ENCODE measurements at regions not wholly inside any gene's neighbourhood (a gene's known extent, or its start where the extent isn't known, plus 50 kb on each side); places are given as distances from the start of the nearest gene placed in this dataset.

DNA sequence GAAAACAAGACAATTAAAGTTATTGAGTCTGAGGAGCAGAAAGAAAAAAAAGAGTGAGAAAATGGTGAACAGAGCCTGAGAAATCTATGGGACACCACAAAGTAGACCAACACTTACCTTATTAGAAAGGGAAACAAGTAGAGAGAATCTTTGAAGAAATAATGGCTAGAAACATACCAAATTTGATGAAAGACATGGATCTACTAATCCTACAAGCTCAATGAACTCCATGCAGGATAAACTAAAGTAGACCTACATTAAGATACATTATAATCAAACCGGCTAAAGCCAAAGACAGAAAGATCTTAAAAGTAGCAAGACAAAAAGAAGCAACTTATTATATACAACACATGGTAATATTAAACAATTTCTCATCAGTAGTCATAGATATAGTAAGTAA is 782.3 kb upstream of the GHITM start:
- DNase-seq (ENCODE audit: low read depth in 2 of 2), result no peak

DNA sequence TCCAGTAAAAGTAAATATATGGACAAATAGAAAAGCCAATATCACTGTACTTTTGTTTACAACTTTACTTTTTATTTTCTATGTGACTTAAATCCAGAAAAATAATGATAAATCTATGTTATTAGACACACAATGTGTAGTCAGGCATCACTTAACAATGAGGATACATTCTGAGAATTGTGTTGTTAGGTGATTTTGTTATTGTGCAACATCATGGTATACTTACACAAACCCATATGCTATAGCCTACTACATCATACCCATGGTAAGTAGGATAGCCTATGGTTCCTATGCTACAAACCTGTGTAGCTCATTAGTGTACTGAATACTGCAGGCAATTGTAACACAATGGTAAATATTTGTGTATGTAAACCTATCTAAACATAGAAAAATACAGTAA is 781.7 kb upstream of the GHITM start:
- no peak for DNase-seq (ENCODE audit: low read depth in 2 of 2)

DNA sequence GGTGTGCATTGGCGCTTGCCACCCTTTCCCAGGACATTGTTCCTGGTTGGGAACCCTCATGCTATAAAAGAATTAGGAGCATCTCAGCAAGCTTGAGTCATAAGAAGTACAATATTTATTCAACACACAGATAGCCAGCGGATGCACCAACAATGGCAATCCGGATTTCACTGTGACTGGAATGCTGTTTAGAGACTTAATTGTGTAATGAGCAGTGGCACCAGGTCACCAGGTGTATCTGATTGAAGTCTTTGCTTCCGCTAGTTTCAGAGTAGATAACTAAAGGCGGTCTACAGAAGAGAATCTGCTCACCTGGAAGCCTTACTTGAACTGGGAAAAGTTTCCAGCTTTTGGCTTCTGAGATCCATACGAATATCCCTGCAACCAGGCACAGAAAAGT is 772.3 kb upstream of the GHITM start:
- no peak for DNase-seq (ENCODE audit: low read depth in 2 of 2)

DNA sequence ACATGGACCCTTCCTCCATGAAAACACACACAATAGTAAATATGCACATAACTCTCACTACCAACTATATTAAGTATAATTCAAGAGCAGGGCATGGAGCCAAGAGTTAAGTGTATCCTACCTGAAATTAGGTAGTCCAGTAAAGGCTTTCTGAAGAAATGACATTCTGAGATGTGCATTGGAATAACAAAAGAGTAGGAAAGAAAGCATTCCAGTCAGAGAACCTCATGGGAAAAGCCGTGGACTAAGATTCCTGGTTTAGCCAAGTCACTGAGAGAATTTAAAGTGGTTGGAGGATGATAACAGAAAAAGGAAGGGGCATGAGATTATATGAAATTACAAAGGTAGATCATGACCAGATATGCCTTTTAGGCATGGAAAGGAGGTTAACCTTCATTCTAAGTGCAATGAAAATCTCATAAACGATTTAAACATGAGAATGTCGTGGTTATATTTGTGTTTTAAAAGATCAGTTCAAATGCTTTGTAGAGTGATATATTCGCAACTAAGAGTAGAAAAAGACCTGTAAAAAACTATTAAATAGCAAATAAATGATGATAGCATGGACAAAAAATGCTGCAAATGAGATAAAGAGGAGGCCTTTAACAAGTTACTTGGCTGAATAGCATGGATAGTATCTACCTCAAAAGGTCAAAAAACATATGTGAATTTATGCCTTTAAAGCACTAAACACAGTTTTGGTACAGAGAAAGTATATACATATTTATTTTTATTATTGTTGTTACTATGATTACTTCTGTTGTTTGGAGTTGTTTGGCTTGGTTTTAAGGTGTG is 767.4 kb upstream of the GHITM start:
- no peak for DNase-seq (ENCODE audit: low read depth in 2 of 2)

DNA sequence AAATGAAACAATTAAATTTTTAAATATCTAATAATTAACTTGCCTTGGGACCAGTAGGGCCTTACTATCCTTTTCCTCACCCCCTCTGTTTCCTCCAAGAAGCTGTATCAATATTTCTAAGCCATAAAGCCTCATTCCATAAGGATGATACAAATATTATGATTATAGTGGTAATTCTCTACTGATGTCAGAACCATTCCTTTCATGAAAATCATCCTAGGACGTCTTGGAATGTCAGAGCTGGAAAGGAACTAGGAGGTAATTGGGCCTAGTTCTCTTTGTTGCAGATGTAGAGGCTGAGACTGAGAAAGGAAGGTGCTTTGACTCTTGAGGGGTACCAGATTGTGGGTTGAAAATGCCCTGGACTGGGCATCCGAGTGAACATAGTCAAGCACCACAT is 766.7 kb upstream of the GHITM start:
- DNase-seq (ENCODE audit: low read depth in 2 of 2), result no peak

DNA sequence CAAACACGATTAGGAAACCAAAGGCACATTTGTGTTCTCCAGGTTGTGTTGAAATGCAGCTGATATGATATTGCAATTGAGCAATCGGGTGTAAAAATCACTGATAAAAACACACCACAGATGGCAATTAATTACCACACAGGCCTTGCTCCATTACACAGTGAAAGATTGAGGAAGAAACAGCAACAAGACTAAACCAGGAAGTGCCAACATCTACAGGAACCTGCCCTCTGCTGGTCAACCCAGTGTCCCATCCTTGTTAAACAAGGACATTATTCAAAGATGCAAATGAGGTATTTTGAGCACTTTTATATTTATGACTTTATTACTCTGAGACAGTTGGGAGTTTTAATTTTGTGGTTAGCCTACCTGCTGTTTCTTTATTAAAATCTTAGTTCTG is 765.6 kb upstream of the GHITM start:
- DNase-seq (ENCODE audit: low read depth in 2 of 2), result no peak

DNA sequence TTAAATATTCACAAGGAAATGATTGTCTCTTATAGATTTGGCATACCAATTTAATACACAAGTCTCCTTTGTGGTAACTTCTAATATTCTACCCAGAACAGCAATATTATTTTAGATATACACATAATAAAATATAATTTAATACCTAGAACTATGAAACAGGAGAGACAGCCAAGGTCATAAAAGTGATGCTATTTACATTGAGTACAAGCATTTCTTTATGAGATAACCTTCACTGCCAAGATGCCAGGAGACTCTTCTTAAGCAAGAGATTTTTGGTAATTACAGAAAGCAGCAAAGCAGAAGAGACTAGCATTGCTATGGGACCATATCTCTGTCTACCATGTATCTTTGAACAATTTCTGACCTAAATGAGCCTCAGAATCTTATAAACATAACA is 764.6 kb upstream of the GHITM start:
- no peak for DNase-seq (ENCODE audit: low read depth in 2 of 2)

DNA sequence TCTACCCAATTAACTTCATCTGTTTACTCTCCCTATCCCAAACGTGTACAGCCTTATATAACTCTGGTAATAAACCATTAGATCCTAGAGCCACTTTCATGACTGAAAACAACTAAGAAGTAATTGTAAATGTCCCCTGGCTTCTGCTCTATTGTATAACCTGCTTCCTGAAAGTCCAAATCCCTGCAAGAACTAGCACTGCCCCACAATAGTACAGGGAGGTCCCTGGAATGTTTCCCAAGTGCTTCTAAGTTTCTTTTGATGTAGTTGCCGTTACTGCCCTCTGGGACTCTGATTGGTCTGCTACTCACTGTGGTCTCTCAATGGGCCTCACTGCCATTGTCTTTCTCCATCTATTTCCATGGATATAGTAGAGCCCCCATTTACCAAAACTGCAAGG is 764.0 kb upstream of the GHITM start:
- no peak for DNase-seq (ENCODE audit: low read depth in 2 of 2)

DNA sequence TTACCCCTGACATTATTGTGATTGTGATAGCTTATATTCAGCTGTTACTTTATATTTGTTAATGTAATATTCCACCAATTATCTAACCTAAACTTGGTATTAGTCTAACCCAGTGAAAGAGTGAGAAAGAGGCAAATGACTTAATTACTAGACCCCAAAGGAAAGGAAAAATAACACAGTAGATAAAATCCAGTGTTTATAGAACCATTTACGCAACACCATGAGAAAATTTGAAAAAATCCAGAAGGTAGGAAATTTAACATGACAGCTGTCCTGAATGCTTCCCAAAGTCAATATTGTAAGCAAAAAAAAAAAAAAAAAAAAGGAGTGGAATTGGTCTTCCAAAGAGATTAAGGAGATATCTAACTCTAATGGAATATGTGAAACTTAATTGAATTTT is 741.5 kb upstream of the GHITM start:
- DNase-seq (ENCODE audit: low read depth in 2 of 2), result no peak

DNA sequence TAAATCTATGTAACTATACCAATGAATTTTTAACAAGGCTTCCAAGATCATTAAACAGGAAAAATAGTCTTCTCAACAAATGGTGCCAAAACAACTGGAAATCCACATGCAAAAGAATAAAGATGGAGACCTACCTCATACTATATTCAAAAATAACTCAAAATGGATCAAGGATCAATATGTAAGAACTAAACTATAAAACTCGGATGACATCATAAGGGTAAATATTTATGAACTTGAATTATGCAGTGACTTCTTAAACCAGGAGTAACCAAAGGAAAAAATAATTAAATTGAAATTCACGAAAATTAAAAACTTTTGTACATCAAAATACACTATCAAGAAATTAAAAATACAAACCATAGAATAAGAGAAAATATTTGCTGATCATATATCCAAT is 728.7 kb upstream of the GHITM start:
- no peak for DNase-seq (ENCODE audit: low read depth in 2 of 2)

DNA sequence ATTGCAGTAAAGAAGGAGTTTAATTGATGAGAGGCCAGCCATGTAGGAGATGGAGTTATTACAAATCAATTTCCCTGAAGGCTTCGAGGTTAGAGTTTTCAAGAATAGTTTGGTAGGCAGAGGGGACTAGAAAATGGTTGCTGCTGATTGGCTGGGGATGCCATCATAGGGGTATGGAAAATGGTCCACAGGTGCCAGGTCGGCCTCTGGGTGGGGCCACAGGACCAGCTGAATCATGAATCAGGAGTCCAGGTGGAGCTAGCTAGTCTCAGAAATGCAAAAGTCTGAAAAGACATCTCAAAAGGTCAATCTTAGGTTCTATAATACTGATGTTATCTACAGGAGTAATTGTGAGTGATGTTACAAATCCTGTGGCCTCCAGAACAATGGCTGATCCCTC is 714.0 kb upstream of the GHITM start:
- DNase-seq (ENCODE audit: low read depth in 2 of 2), result no peak

DNA sequence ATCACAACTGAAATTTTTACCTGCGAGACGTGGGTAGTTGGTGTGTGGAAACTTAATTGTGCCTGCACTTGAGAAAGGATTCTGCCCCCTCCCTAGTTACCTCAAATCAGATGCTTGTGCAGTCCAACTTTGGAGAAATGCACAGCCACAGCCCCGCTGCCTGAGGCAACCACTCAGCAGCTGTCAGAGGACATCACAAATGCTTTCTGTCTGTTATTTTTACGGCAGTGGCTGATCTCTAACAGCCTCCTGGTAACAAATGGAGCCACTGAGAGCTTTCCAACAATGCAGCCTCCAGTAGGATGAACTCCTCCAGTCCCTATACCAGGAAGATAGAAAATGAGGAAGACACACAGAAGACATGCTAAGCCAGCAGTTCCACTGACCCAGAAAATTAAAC is 712.2 kb upstream of the GHITM start:
- no peak for DNase-seq (ENCODE audit: low read depth in 2 of 2)

DNA sequence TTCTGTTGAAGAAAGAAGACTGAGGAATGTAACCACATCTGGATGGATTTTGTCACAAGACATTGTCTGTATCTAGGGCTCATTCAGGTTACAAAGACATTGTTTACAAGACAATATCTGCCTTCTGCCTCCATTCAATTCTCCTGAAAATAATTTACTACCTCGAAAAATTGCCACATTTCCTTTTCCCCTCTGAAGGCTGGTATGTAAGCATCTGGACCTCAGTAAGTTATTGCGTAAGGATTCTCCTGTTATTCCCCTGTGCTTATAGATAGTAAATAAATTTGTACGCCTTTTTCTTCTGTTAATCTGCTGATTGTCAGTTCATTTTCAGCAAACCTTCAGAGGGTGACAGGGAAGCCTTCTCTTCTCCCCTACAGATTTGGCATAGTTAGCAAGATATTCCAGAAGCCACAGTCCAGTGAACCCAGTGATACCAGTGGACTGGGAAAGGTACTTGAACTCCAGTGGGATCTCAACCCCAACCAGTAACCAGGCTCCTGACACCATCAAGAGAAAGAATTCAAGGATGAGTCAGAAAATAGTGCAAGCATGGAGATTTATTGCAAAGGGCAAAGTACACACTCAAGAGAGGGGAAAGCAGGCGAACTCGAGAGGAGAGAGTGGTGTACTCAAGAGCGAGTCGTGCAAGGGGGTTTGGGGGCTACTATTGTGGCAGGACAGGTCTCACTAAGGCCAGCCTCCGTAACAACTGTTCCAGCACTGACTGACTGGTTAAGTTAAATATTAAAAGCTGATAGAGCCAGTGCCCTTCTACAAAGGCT is 706.9 kb upstream of the GHITM start:
- DNase-seq (ENCODE audit: low read depth in 2 of 2), result no peak

DNA sequence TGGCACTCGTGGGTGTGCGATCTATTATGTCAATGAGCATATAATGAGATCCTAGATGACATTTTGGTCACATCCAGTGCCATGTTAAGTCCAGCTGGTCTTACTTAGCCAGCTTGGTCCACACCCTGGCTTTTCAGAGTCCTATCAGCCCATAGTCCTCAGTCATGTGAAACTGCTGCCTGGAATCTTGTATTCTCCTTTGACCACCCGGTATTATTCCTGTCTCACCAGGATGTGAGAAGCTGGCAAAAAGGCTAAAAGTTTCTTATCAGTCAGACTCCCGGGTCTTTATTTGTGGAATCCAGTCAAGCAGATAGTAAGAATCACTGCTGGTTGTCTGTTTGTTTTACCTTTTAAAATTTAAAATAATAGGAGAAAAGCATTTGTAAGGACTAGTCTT is 705.6 kb upstream of the GHITM start:
- no peak for DNase-seq (ENCODE audit: low read depth in 2 of 2)

DNA sequence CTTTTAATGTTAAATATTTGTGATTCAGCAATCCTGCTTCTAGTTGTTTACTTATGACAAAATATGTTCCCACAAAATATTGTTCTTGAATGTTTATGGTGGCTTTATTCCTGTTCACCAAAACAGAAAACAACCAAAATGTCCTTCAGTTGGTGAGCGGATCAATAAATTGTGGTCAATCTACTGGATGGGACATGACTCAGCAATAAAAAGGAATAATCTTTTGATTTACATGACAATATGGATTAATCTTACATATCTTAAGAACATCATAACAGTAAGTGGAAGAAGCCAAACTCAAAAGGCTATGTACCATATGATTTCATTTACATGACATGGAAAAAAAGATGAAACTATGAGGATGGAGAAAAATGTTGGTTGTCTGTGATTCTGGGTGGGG is 691.3 kb upstream of the GHITM start:
- no peak for DNase-seq (ENCODE audit: low read depth in 2 of 2)

DNA sequence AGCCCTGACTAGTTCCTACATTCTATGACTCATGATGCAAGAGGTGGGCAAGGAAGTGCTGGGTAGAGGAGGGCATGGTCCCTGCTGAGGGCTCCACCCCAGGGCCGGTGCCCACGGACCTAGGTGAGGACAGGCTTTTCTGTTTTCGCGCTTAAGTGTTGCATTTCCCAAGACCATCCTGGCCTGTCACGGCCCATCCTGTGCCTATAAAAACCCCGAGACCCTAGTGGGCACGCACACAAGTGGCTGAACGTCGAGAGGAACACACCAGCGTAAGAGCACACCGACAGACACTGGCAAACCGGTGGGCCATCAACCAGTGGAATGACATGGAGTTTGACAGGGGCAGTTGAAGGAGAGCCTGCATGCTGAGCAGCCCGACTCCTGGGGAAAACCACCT is 680.7 kb upstream of the GHITM start:
- no peak for DNase-seq (ENCODE audit: low read depth in 2 of 2)

DNA sequence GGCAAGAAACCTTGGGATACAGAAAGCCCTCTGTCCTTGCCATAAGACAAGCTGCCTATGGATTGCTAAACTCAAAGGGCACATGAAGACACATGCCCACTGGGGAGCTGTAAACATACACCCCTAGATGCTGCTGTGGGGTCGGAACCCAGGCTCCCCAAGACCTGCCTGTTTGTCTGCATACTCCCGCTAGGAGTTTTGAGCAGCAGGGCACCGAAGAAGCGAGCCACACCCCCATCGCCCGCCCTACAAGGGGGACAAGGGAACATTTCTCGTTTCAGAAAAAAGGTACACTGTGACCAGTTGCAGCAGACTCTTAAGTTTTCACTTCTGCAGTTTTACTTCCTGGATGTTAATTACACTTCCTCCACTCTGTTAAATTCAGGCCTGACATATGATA is 680.2 kb upstream of the GHITM start:
- DNase-seq (ENCODE audit: low read depth in 2 of 2), result no peak

DNA sequence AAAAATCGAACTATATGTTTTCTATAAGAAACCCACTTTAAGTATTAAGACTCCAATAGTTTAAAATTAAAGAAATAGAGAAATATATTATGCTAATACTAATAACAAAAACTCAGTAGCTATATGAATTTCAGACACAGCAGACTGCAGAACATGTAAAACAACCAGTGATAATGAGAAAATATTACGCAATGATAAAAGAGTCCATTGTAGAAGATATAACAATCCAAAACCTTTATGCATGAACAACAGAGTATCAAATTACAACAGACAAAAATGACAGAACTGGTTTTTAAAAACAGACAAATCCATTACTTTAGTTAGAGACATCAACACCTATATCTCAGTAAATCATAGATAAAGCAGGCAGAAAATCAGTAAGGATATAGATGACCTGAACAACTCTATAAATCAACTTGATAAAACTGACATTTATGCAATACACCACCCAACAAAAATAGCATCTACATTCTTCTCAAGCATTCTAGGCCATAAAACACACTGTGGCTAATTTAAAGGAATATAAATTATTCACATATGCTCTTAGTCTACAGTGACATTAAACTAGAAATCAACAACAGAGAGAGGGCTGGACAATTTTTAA is 669.5 kb upstream of the GHITM start:
- DNase-seq (ENCODE audit: low read depth in 2 of 2), result no peak

DNA sequence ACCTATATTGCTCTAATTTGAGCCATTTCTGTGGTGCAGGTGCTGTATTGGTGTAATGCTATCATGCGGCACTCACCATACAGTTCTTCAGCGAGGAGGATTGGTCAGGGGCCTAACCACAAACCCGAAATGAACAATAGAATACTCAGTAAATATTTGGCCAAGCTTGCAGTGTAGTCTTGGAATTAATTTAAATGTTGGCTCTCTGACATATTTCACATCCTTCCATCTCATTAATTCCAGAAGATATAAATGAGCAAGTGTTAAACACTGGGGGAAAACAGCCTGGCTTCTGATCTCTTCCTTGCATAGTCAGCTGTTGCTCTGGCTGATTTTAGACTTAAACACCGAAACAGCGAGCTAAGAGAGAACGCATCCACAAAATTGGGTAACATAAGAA is 663.1 kb upstream of the GHITM start:
- no peak for DNase-seq (ENCODE audit: low read depth in 2 of 2)

DNA sequence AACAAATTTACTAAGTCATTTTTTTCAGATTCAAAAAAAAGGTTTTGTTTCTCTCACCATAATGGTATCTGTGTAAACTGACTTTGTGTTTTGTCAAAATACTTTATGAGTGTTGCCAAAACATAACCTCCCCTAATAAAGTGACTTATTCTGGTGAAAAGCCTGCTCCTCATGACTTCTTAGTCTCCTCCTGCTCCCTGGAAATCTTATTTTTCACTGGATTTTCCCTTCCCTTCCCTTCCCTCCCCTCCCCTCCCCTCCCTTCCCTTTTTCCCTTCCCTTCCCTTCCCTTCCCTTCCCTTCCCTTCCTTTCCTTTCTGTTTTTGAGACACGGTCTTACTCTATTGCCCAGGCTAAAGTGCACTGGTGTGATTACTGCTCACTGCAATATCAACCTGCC is 650.1 kb upstream of the GHITM start:
- DNase-seq (ENCODE audit: low read depth in 2 of 2), result no peak

DNA sequence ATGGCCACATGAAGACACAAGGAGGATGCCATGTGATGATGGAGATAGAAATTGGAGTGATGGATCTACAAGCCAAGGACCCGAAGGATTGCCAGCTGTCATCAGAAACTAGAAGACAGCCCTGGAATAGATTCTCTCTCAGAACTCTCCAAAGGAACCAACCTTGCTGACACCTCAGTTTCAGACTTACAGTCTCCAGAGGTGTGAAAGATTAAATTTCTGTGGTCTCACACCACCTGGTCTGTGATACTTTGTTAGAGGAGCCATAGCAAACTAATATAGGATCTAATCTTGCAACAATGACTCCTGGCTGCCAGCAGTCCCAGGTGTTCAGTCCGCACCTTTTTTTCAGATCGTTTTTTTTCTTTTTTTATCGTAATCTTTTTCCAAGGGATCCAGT is 647.3 kb upstream of the GHITM start:
- DNase-seq (ENCODE audit: low read depth in 2 of 2), result no peak

DNA sequence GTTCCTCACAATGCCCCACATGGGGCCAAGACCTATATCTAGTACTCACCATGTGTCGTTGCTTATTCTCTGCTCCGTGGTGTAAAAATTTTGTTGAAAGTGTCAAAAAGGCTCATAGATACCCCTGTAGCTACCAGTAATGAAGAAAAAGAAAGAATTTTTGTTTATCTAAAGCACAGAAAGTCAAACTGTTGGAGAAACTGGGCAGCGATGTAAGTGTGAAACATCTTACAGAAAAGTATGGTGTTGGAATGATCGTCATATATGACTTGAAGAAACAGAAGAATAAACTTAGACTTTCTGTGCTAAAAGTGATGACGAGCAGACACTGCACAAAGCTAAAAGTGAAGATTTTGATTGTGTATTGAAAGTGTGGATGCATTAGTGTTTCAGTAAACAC is 626.6 kb upstream of the GHITM start:
- no peak for DNase-seq (ENCODE audit: low read depth in 2 of 2)

DNA sequence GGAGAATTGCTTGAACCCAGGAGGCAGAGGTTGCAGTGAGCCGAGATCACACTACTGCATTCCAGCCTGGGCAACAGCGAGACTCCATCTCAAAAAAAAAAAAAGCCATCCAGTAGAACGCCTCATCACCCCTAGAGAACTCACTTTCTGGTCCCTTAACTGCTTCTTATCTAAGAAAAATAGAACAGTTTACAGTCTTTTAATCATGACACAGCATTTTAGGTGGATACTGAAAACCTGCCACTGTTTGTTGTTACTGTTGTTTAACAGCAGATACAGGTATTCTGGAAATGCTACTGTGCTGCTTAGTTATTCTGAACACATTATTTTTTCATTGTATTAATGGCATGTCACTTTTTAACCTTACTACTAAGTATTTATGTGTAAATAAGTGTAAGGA is 624.3 kb upstream of the GHITM start:
- DNase-seq (ENCODE audit: low read depth in 2 of 2), result no peak

All from dermis microvascular lymphatic vessel endothelial cell (primary cell).